GM21528 (cell line): ENCODE measurements at regions not wholly inside any gene's neighbourhood (a gene's known extent, or its start where the extent isn't known, plus 50 kb on each side); places are given as distances from the start of the nearest gene placed in this dataset.

Source experiments
- ATAC-seq: cut with Tn5 transposase; IDR thresholded peaks from one replicate; pipeline ENCODE4 v1.9.1; 2021; ENCODE audit warnings: mild to moderate bottlenecking, moderate library complexity; ENCODE audit not compliant: unreplicated experiment, low FRiP score

DNA sequence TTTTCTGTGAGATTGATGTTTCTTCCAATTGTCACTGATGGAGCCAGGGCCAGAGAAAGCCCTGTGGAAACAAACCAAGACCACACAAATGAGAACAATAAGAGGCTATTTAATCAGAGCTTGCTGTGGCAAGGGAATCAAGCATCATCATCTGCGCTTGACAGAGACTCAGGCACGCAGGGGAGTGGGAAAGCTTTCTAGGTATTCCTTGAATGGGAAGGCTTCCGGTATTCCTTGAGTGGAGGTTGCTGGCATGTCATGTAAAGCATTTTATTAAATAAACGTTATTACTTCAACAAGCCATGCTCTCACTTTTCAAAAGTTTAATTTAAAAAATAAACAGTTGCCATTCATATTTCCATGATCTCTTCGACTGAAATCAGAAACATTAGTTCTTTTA lies 194.6 kb upstream of the SYT4 start:
- ATAC-seq: no peak

DNA sequence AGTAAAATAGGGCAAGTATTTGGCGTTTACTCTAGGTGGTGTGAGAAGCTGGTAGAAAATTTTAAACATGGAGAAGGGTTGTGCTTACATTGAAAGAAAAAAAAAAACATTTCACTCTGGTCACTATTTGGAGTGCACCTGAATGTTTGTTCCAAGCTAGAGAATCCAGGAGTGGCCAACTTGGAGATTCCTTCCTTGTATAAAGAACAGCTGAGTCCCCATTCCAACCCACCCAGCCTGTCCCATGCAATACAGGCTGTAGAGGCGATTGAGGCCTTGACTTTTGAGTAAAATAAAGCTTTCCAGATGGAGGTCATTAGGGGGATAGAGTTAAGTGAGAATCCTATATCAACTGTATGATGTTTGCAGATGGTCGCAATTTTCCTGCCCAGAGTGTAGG lies 203.8 kb upstream of the SYT4 start:
- ATAC-seq: no peak

DNA sequence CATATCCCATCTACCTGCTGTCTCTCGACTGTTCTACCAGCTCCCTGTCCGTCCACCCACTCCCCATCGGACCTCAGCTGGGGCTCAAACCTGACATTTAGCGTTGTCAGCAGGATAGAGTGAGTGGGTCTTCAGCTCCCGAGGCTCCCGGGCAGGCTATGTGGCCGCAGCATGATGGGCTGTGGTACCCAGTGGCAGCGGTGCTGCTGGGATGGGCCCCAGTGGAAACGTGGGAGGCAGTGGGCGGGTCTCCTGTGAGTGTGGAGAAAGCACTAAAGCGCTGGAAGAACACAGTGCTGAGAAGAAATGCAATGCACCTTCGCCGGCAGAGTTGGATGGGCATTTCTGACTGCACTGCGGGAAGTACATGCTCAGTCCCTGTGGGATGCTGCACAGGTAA lies 204.8 kb upstream of the SYT4 start:
- no peak for ATAC-seq

DNA sequence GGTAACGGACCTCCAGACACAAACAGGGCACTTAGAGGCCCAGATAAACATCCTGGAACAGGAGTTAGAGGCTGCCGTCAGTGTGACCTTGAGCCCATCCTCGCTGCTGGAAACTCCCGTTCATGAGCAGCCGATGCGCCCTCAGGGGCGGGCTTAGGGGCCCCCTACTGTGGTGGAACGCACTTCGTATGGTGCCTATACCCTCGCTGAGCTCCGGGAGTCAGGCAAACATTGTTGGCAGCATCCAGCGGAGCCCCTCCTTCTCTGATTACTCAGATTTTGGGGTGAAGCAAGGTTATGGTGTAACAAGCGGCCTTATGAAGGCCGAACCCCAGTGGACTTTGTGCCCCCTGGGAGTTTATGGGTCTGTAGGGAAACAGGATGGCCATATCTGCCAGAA lies 205.3 kb upstream of the SYT4 start:
- no peak for ATAC-seq

DNA sequence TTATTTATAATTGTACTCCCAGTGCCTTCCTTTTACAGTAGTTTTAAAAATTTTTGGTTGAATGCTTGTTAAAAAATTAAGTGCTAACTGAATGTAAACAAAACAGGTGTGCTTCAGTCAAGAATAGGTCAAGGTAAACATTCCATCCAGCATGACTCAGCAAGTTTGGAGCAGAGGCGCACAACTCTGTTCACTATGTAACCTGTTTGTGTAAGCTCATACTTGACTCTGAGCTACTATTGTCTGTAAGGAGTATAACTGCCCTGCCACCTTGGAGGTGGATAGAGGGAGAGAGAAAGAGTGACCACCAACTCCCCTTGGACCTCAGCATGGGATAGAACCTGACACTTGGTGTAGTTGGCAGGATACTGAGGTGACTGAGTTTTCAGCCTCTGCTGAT lies 207.4 kb upstream of the SYT4 start:
- no peak for ATAC-seq

DNA sequence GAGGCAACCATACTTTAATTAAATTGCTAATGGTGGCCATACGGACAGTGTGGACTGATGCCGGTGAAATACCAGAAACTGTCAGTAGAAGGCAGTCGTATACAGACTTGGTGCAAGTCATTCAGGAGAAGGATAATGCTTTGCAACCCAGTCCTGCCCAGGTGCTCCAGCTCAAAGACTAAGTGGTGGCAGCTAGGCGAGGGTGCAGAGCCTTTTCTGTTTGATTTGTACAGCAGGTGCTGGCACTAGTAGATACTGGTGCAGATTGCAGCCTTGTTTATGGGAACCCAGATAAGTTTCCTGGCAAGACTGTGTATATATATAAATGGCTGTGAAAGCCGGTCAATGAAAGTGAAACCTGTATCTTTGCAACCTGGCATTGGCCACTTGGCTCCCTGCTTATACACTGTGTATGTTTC lies 208.3 kb upstream of the SYT4 start:
- ATAC-seq: no peak

DNA sequence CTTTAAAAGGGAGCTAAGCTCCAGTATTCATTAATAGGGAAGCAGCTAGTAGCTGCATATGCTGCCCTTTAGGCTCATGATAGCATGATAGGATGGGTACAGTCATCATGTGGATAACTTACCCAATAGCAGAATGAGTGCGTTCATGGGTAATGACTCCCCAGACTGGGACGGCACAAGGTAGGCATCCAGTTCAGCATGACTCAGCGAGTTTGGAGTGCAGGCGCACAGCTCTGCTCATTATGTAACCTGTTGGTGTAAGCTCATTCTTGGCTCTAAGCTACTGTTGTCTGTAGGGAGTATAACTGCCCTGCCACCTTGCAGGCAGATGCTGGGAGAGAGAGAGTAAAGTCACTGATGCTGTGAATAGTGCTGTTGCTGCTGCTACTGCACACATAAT lies 209.2 kb upstream of the SYT4 start:
- no peak for ATAC-seq

DNA sequence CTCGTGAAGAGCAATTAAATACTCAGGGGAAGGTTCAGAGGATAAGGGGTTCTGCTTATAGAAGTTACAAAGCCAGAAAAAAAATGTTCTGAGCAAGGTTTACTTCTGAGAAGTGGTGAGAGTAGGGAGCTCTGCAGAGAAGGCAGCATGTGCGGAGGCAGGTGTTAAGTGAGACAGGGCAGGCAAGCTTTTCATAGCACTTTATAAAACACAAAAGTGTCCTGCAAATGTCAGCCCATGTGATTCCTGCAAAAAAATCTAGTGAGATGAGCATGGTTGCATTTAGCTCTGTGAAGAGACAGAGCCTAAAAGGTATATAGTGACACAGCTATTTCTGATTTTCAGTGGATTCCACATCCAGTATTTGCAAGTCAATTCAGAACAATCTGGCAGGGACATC lies 223.8 kb upstream of the SYT4 start:
- no peak for ATAC-seq

DNA sequence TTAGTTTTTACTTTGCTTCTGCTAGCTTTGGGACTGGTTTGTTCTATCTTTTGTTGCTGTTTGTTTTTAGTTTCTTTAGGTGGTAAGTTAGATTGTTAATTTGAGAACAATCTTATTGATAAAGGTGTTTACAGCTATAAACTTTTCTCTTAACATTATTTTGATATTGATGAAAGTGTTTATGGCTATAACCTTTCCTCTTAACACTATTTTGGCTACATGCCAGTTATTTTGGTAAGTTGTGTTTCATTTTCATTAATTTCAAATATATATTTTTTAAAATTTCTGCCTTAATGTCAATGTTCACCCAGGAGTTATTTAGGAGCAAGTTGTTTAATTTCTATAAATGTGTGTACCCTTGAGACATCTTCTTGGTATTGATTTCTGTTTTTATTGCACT lies 229.6 kb upstream of the SYT4 start:
- ATAC-seq: no peak

DNA sequence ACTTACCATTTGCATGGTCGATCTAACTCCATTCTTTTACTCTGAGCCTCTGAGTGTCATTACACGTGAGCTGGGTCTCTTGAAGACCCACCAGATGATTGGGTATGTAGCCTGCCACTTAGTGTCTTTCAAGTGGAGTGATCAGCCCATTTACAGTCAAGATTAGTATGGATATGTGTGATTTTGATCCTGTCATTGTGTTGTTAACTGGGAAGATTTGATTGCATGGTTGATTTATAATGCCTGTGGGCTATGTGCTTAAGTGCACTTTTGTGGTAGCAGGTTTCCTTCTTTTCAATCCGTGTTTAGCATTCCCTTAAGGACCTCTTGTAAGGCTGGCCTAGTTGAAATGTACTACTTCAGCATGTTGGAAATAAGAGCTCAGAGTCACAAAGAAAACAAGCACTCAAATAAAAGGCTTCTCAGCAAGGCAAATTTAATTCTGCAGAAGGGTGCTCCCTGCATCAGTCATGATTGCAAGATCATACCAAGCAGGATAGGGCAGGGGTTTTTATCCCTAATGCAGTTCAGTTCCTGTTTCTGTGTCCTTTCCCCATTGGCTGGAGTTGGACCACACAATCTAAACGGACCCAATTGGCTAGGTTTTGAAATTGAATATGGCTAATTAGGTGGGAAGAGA lies 230.7 kb upstream of the SYT4 start:
- ATAC-seq: no peak

DNA sequence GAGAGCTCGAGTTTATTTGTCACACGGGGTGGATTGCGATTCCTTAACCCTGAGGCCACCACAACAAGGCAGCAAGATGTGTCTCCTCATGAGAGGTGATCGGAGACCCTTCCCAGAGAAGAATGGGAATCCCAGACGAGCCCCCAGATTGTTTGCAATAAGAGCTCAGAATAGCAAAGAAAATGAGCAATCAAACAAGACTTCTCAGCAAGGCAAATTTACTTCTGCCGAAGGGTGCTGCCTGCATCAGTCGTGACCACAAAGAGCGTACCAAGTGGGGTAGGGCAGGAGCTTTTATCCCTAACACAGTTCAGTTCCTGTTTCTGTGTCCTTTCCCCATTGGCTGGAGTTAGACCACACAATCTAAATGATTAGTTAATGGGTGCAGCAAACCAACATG lies 237.5 kb upstream of the SYT4 start:
- no peak for ATAC-seq

DNA sequence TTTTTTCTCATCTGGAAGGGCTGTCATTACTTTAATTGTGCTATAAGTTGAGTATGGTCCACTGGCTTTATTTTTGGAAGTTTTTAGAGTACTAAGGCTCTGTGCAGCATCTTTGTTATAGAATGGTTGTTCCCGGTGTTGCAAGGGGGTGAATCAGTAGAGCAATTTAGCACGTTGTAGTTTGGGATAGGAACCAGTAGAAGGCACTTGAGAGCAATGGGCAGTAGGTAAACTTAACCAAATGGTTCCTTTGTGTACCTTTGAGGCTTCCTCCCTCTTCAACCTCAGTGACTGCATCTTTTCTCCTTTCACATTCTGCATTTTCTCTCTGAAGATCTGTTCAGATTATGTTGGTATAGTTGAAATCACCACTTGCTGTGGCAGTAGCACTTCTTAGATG lies 238.2 kb upstream of the SYT4 start:
- ATAC-seq: no peak

DNA sequence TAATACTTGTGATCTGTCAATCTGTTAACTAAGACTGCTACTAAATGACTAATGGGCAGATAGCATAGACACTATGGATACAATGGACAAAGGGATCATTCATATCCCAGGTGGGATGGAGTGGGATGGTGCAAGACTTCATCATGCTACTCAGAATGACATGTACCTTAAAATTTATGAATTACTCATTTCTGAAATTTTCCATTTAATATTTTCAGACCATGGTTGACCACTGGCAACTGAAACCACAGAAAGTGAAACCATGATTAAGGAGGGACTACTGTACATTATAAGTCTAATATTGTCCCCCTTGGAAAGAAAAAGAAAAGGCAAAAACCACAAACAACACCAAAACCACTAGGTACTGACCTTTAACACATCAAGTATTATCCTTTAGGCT lies 247.0 kb upstream of the SYT4 start:
- no peak for ATAC-seq

DNA sequence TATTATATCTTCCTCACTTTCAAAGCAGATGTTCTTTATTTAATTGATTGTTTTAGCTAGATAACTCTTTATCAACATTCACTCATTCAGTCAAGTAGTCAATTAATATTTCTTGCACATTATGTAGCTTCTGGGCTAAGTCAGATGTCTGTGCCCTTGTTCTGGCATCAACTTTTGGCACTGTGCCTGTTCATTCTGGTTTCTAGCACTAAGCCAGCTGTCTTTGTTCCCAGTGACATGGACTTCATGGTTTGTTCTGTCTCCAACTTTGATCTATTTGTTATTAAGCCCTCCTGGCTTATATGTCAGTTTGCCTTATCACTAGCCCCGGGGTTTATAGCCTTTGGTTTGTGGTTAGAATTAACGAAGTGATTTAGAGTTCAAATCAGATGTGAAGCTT lies 247.9 kb upstream of the SYT4 start:
- no peak for ATAC-seq

DNA sequence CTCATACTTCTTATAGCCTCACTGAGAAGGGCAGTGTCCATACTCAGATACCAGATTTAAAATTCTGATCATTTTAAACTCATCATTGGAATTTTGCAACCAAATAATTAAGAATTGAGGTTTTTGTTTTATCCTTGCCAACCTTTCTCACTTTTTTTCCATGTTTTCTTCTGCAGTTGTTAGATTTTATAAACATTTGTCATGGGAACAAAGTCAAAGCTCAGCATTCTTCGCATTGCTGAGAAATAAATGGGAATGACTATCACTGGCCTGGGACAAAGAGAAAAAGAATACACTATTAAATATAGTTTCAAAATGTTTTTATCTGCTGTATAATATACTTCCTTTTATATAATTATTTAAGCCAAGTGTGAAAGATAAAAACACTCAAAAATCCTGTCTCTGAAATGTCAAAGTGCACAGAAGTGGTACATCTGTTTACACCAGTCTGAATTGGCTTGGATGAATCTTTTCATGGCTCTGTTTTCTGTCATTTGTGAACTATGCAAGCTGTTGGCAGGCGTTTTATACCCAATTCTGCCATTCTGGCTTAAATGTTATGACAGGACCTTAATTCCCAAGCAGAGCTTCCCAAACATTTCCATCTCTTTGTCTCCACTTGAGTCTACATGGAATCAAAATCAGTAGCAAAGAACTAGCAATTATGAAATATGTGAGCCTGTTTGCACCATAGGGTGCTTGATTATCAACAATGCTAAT lies 249.3 kb upstream of the SYT4 start:
- no peak for ATAC-seq

DNA sequence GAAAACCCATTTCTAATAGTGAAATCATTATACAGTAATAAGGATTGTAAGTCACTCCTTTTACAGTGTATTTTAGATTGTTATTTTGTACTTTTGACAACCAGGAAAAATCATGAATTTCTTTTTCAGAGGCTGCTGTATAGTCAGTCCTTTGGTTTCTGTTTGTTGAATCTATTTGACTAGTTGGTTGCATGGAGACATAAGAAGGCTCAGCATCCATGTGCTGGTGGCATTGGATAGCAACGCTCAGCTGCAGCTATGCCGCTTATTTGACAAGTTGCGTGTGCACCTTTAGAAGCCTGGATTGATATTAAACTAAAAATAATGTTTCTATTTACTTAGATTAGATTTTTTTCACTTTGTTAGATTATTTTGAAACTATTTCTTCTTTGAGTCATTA lies 254.1 kb upstream of the SYT4 start:
- ATAC-seq: no peak

DNA sequence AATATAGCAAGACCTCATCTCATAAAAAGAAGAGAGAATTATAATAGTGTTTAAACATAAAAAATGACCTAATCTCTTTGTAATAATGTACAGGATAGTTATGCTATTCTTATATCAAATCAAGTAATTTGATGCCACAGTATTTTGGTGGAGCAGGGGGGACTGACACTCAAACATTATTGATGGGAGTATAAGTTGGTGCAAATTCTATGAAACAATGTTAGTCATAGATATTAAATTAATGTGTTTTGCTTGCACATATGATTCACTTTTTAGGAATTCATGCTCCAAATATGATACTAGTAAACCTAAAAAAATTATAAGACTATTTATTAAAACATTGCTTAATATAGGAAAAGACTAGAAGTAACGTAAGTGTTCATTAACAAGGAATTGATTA lies 256.1 kb upstream of the SYT4 start:
- no peak for ATAC-seq

DNA sequence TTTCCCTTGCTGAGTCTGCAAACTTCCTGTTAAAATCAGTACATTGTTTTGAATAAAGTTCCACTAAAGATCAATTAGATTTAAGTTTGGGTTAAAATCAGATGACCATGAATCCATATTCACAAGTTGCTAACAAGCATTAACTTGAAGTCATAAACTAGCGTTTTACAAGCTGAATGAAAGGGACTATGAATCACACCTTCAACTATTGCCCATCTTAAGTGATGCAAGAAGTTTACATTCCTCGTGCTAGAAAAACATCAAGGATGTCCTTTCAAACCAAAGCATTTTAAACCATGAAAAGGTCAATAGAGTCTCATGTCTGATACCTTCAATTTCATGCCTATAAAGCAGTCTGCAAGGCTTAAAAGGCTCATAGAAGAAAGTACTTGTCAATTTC lies 257.2 kb upstream of the SYT4 start:
- ATAC-seq: no peak

DNA sequence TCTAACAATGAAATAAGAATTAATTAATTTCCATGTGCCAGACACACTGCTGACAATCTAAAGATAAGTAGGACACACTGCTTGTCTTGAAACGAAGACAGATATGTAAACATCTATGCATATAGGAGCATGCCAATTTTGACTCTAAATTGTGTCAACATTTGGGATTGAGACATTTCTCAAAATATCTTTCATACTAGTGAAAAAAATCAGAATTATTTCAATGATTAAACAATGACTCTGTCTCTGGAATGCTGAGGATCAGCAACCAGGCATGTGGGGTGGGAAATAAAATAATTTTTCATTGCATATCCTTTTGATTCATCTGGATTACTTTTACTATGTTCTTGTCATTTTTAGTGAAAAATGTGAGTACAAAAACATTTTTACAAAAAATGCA lies 262.6 kb upstream of the SYT4 start:
- no peak for ATAC-seq

DNA sequence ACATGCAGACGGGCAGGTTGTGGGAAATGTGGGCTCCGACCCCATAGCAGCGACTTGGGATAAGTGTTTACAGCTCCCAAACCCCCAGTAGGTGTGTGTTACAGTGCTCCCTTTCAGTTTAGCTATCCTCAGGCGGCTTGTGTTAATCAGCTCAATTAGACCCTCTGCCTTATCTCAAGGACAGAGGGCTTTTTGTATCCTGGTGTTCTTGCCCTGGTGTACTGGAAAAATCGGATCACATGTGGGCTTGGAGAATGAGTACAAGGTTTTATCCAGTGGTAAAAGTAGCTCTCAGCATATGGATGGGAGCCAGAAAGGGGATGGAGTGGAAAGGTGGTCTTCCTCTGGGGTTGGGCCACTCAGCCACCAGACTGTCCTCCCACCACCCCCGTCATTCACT lies 264.7 kb upstream of the SYT4 start:
- ATAC-seq: no peak

DNA sequence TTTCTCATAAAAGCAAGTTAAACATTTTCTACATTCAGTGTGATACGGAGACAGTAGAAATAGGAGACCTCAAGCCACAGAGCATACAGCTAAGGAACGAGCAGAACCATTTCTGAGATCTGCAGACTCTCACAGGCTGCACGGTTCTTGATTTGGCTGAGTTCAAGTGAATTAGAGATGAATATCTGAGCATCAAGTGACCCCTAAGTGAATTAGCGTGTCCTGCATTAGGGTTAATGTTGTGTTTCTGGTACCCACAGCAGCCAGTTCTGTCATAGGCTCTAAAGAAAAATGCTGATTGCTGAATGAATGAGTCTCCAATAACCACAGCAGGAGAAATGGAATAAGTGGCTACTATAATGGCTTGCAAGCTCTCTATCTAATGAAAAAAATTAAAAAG lies 265.9 kb upstream of the SYT4 start:
- no peak for ATAC-seq

DNA sequence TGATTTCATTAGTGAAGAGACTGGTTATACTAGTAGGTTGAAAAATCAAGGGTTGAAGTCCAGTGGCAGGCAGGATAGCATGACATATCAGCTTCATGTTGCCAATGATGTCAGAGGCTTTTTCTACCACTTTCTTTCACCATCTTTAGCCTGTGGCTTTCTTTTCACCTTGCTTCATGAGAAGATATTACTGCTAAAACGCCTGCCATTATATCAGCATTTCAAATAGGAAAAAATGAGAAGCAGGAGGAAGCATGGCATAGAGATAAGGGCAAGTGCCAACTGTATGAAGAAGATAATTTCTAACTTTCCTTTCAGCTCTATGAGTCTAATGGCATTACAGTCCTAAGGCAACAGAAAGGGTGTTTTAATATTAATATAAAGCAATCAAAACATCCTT lies 270.2 kb upstream of the SYT4 start:
- ATAC-seq: no peak

DNA sequence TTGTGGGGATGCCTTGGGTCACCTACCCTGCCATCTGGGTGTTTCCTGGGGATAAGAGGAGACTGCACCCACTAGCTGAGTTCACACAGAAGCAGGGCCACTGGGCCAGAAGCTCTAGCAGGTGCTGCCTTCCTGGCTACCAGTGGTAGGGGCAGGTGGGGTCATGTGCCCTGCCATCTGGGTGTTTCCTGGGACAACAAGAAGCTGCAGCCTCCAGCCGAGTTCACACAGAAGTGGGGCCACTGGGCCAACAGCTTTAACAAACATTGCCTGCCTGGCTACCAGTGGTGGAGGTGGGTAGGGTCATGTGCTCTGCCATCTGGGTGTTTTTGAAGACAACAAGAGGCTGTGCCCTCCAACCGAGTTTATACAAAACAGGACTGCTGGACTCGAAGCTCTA lies 282.2 kb upstream of the SYT4 start:
- ATAC-seq: no peak
